RWPE2 (cell line): ENCODE measurements at regions not wholly inside any gene's neighbourhood (a gene's known extent, or its start where the extent isn't known, plus 50 kb on each side); places are given as distances from the start of the nearest gene placed in this dataset.

Experiments
- ATAC-seq: fragments of 200-7000 bp; cut with Tn5 transposase; 3 replicates; pipeline ENCODE4 v1.9.1; 2021; ENCODE audit warnings: low read depth
- DNase-seq: peaks from one replicate; pipeline ENCODE4 v3.0.0-alpha.2; 2020; ENCODE audit warnings: low spot score
- H3K27ac ChIP-seq: fragments of 450-650 bp; 2 replicates; pipeline ENCODE4 v1.5.1; 2017; ENCODE audit warnings: mild to moderate bottlenecking; ENCODE audit not compliant: poor library complexity, severe bottlenecking
- H3K27me3 ChIP-seq: fragments of 250-450 bp; sonication (Bioruptor Pico); 2 replicates; pipeline ENCODE4 v1.5.1; 2021; ENCODE audit warnings: mild to moderate bottlenecking, moderate library complexity; ENCODE audit not compliant: insufficient read depth, poor library complexity, severe bottlenecking
- H3K36me3 ChIP-seq: fragments of 250-450 bp; sonication (Bioruptor Pico); 2 replicates; pipeline ENCODE4 v1.5.1; 2020; ENCODE audit warnings: low read depth, mild to moderate bottlenecking, moderate library complexity
- H3K4me1 ChIP-seq: fragments of 250-450 bp; sonication (Bioruptor Pico); 2 replicates; pipeline ENCODE4 v1.5.1; 2021; ENCODE audit warnings: mild to moderate bottlenecking, moderate library complexity; ENCODE audit not compliant: insufficient read depth, poor library complexity, severe bottlenecking
- H3K4me3 ChIP-seq: fragments of 250-450 bp; sonication (Bioruptor Pico); 2 replicates; pipeline ENCODE4 v1.5.1; 2021; ENCODE audit warnings: mild to moderate bottlenecking, moderate library complexity; ENCODE audit not compliant: severe bottlenecking
- H3K9me3 ChIP-seq: fragments of 250-450 bp; sonication (Bioruptor Pico); 2 replicates; pipeline ENCODE4 v1.5.1; 2021; ENCODE audit warnings: mild to moderate bottlenecking, moderate library complexity; ENCODE audit not compliant: severe bottlenecking
- TF ChIP-seq, protein P1 (sequence below): fragments of 450-650 bp; IDR thresholded peaks from one replicate; pipeline ENCODE4 v1.5.1; 2017; ENCODE audit warnings: mild to moderate bottlenecking, moderate library complexity; ENCODE audit not compliant: poor library complexity, severe bottlenecking

DNA sequence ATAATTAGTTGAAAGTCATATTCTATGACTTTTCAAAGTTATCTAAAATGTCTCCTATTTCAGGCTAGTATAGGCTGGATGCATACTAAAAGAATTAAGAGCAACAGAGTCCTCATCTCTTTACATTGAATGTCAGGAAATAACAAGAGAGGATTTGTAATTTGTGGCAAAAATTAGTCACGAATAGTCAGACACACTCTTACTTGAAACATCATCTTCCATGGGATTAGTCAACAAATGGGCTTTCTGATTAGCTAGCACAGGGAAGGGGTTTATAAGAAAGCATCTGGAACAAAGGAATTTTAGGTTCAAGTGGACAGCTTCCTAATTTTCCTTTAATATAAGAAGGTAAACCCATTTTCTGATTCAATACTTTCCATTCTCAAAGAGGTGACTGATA lies 330.3 kb upstream of the MEX3C start:
- Histone ChIP-seq H3K9me3 (no peaks in the 10 kb centered on the region), H3K36me3 (no peaks in the 10 kb centered on the region), H3K4me3 (no peak overlapping the region), H3K27ac (no peak overlapping the region), H3K4me1 (peaks cover 27% of the 10 kb centered on the region), H3K27me3 (no peaks in the 10 kb centered on the region)
- TF ChIP-seq, protein P1, sequence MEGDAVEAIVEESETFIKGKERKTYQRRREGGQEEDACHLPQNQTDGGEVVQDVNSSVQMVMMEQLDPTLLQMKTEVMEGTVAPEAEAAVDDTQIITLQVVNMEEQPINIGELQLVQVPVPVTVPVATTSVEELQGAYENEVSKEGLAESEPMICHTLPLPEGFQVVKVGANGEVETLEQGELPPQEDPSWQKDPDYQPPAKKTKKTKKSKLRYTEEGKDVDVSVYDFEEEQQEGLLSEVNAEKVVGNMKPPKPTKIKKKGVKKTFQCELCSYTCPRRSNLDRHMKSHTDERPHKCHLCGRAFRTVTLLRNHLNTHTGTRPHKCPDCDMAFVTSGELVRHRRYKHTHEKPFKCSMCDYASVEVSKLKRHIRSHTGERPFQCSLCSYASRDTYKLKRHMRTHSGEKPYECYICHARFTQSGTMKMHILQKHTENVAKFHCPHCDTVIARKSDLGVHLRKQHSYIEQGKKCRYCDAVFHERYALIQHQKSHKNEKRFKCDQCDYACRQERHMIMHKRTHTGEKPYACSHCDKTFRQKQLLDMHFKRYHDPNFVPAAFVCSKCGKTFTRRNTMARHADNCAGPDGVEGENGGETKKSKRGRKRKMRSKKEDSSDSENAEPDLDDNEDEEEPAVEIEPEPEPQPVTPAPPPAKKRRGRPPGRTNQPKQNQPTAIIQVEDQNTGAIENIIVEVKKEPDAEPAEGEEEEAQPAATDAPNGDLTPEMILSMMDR = no peak
- ATAC-seq = no peak
- no peak for DNase-seq

GRCh38 chr18:51531501-51531900 lies 334.0 kb upstream of the MEX3C start:
- TF ChIP-seq, protein P1 = no peak
- no peaks in the 10 kb centered on the region for H3K36me3 ChIP-seq
- no peaks in the 10 kb centered on the region for H3K27me3 ChIP-seq
- ATAC-seq (peak; percentile 100), DNase-seq (no peak)
- peak overlapping the region; percentile 57 for H3K27ac ChIP-seq
- no peaks in the 10 kb centered on the region for H3K9me3 ChIP-seq
- H3K4me3 ChIP-seq = no peak overlapping the region
- H3K4me1 ChIP-seq = peaks cover 18% of the 10 kb centered on the region

GRCh38 chr18:51537487-51537886 lies 340.0 kb upstream of the MEX3C start:
- DNase-seq (no peak), ATAC-seq (peak; percentile 95)
- TF ChIP-seq, protein P1 = peak; percentile 83
- no peaks in the 10 kb centered on the region for H3K9me3 ChIP-seq
- no peaks in the 10 kb centered on the region for H3K4me1 ChIP-seq
- H3K27me3 ChIP-seq = no peaks in the 10 kb centered on the region
- no peak overlapping the region for H3K27ac ChIP-seq
- H3K4me3 ChIP-seq = no peak overlapping the region
- no peaks in the 10 kb centered on the region for H3K36me3 ChIP-seq

GRCh38 chr18:51540562-51540961 lies 343.1 kb upstream of the MEX3C start:
- no peaks in the 10 kb centered on the region for H3K9me3 ChIP-seq
- no peak overlapping the region for H3K27ac ChIP-seq
- no peaks in the 10 kb centered on the region for H3K4me1 ChIP-seq
- H3K4me3 ChIP-seq = no peak overlapping the region
- ATAC-seq (no peak), DNase-seq (no peak)
- no peaks in the 10 kb centered on the region for H3K27me3 ChIP-seq
- no peaks in the 10 kb centered on the region for H3K36me3 ChIP-seq
- TF ChIP-seq, protein P1 = no peak

- ATAC-seq (no peak), DNase-seq (no peak)
- no peaks in the 10 kb centered on the region for H3K36me3 ChIP-seq
- no peaks in the 10 kb centered on the region for H3K4me1 ChIP-seq
- no peaks in the 10 kb centered on the region for H3K9me3 ChIP-seq
- no peak overlapping the region for H3K4me3 ChIP-seq
- H3K27me3 ChIP-seq = no peaks in the 10 kb centered on the region
- H3K27ac ChIP-seq = no peak overlapping the region
- TF ChIP-seq, protein P1 = no peak
These were observed 343.7 kb upstream of the MEX3C start for GRCh38 chr18:51541230-51541629.
